GM19397 (cell line): ENCODE measurements at regions not wholly inside any gene's neighbourhood (a gene's known extent, or its start where the extent isn't known, plus 50 kb on each side); places are given as distances from the start of the nearest gene placed in this dataset.

ENCODE experiments used
- ATAC-seq: cut with Tn5 transposase; IDR thresholded peaks from one replicate; pipeline ENCODE4 v1.9.1; 2021; ENCODE audit warnings: mild to moderate bottlenecking, moderate library complexity; ENCODE audit not compliant: unreplicated experiment

DNA sequence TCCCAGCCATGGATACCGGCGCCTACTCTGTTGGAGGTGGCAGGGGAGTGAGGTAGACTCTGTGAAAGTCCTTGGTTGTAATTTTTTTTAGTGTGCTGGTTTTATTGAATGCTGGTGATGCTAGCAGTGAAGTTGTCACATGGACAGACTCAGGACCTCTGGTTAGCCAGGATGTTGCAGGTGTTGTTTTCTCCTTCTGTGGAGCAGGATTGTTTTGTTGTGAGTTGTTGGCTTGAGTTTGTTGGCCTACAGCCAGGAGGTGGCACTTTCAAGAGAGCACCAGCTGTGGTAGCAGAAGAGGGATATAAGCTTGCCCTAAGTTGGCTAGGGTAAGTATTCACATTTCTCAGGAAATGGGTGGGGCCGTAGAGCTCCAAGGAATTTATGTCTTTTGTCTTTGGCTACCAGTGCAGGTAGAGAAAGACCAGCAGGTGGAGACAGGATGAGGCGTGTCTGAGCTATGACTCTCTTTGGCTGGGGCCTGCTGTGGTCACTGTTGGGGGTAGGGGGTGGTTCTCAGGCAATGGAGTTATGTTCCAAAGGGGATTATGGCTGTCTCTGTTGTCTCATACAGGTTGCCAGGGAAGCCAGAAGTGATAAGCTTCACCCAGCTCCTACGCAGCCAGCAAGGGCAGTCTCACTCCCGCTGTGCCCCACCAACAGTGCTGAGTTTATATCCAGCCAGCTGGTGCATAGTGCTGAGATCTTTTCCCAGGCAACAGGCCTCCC, 248.7 kb downstream of the TAF11L14 start:
- no peak for ATAC-seq

DNA sequence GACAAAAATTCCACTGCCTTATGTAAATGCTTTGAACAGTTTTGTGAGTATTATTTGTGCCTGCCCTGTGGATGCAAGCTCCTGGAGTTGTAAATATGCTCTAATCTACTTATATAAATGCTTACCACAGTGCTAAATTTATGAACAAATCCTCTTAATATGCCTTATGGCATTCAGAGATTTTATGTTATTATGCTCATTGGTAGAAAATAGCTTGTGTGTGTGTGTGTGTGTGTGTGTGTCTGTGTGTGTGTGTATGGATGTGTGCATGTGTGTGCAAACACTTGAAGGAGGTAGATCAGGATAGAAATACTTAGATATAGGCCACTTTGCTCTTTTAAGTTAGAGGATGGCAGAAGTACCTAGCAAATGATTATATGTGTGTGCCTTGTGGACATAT, 253.9 kb downstream of the TAF11L14 start:
- ATAC-seq: no peak

- no peak for ATAC-seq
Measured at GRCh38 chr5:17890501-17890900, 256.2 kb downstream of the TAF11L14 start.

DNA sequence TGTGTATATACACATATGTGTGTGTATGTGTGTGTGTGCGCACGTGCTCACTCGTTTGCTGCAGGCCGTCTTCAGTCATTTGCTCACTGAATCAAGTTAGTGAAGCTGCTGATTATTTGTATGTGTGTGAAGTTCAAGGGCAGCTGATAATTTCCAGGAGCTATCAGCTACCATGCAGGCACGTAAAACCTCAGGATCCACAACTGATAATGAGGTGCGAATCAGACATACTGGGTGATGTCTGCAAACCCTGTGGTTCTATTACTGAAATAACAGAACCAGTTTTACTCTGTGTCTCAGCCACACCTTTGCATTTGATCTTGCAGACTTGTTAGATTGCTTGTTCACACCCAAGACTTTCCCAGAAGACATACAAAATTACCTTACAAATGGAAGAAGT, 257.6 kb downstream of the TAF11L14 start:
- ATAC-seq: no peak

GRCh38 chr5:17893026-17893635, 258.9 kb downstream of the TAF11L14 start:
- no peak for ATAC-seq

DNA sequence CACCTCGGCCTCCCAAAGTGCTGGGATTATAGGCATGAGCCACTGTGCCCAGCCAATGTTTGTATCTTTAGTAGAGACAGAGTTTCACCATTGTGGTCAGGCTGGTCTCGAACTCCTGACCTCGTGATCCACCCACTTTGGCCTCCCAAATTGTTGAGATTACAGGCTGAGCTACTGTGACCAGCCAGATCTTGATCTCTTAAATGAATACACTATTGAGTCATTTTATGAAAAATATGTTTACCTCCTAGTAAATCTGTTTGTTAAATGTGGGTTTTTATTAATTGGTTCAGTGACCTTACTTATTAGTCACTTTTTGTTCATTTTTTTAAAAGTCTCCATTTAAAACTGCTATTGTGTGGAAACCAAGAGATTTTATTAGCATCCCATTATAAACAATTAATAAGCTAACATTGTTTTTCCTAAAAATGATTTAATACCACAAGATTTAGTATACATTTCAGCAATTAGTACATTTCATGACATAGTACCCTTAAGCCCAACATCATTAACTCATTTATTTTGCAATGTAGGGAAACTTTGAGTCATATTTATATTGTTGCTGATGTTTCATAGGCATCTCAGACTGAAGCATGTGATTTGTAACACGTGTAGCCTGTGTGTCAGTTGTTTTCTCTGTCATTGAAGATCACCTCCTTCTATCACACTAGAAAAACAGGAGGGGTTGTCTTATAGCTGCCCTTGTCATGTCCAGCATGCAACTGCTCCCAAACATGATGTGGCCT, 261.2 kb downstream of the TAF11L14 start:
- no peak for ATAC-seq

- no peak for ATAC-seq
Measured at GRCh38 chr5:17896605-17897004, 262.3 kb downstream of the TAF11L14 start.

GRCh38 chr5:17897776-17898175, 263.5 kb downstream of the TAF11L14 start:
- no peak for ATAC-seq

- ATAC-seq: no peak
Measured at GRCh38 chr5:17898766-17899165, 264.5 kb downstream of the TAF11L14 start.

- ATAC-seq: peak; percentile 60
Measured at GRCh38 chr5:17907094-17907493, 272.8 kb downstream of the TAF11L14 start.

DNA sequence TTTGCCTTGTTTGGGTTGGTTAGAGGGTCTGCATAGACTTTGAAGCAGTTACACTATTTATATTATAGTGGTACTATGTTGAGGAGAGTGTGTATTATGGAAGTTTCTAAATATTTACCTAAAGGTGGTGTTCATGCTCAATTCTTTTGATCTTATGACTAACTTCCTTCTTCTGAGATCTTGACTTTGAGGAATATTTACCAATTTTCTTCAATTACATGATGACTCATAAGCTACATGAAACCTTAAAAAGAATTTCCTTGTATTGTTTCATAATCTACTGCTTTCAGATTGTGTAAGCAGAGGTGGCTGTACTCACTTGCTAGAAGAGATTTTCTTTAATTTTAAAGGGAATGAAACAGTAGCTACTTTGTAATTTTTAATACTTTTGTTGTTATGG, 276.1 kb downstream of the TAF11L14 start:
- no peak for ATAC-seq

- peak; percentile 43 for ATAC-seq
Measured at GRCh38 chr5:17912794-17913193, 278.5 kb downstream of the TAF11L14 start.

DNA sequence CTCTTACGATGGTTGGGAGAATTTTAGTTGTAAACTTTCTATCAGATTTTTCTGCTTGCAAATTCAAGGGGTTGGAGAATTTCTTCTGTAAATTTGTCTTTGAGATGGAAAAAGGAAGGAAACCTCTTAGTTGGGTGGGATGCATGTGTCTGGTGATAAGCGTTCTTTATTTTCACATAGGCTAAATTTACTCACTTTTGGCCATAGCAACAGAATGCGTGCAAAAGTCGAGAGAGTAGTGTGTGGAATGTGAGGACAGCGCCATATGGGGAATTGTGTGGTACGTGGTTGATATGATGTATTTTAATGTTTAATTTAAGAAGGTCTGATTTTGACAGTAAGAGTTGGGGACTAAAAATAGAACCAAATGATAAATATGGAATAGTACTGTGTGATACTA, 282.2 kb downstream of the TAF11L14 start:
- ATAC-seq: no peak

DNA sequence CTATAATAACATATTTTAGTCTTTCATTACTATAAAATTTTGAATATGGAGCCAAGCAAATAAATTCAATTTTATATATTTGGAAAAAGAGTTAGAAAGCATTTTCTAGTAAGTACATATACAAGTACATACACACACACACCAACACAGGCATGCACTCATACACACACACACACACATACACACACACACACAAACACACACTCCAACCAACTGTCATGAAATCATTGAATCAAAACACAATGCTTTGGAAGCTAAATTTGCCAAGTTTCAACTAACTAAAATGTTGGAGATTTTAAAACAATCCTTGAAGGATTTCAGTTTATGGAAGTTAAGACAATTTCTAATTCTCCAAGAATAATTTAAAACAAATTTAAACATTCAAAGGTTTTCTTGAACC, 283.2 kb downstream of the TAF11L14 start:
- no peak for ATAC-seq

GRCh38 chr5:17918373-17919104, 284.3 kb downstream of the TAF11L14 start:
- ATAC-seq: no peak

DNA sequence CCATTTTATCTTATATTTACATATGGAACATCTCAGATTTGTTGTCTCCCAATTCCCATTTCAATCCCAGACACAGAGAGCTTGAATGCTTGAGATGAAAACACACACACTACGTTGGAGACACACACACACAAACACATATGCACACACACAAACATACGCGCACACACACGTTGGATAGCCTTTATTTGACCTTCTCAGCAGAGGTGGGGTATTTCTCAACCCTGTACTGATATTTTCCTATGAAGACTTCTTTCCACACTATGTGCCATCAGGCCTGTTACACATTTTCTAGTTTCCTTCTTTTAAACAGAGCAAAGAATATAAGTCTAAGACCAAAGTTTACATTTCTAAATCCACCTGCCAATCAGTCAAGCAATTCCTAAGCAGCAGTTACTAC, 291.0 kb downstream of the TAF11L14 start:
- ATAC-seq: no peak

DNA sequence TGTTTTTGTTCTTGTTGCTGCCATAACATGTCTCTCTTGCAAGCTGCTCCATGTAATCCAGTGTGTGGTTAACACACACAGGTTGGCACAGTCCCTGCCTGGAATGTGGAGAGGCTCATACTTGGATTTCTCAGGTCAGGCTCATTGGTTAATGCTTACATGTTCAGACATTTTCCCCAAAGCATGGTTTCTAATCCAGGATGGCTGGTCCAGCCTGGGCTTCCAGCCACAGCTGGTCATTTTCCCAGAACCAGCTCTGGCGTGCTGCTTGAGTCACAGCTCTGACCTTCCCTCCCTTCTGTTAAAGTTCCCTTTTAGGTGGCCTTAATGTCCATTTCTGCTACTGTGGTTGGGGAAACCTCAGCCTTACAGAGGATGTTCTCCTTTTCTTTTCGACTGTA, 294.3 kb downstream of the TAF11L14 start:
- ATAC-seq: no peak

- ATAC-seq: no peak
Measured at GRCh38 chr5:17929171-17929570, 294.9 kb downstream of the TAF11L14 start.

DNA sequence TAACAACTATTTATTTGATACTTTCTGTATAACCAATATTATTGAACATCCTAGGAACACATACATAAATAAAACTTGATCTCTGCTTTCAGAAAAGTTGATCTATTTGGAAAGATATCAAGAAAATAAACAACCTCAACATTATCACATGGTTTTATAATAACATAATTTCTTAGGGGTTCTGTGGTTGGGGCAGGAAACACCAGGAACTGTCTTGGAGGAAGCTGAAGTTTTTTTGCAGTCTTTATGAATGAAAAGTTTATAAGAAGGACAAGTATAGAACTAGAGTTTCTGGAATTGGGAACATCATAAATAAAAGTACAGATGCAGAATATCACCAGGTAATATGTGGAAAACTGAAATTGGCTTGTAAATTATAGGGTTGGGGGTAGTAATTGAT, 296.1 kb downstream of the TAF11L14 start:
- ATAC-seq: no peak

GRCh38 chr5:17944046-17944445, 309.8 kb downstream of the TAF11L14 start:
- ATAC-seq: no peak

DNA sequence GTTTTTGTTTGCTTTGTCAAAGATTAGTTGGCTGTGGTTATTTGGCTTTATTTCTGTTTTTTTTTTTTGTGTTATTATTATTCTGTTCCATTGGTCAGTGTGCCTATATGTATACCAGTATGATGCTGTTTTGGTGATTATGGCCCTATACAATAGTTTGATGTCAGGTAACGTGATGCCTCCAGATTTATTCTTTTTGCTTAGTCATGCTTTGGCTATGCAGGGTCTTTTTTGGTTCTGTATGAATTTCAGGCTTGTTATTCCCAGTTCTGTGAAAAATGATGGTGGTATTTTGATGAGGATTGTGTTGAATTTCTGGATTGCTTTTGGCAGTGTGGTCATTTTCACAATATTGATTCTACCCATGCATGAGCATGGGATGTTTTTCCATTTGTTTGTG, 312.8 kb downstream of the TAF11L14 start:
- no peak for ATAC-seq
